Prostate gland (tissue), 2 donors: ENCODE measurements at regions not wholly inside any gene's neighbourhood (a gene's known extent, or its start where the extent isn't known, plus 50 kb on each side); places are given as distances from the start of the nearest gene placed in this dataset.

Experiments used
- DNase-seq: peaks from one replicate; pipeline ENCODE4 v3.0.0-alpha.2; 2019; ENCODE audit warnings: low spot score
- H3K27ac ChIP-seq, 2 donors: fragments of 200-600 bp; sonication (generic); 2 replicates each; pipeline ENCODE4 v1.5.1; 2017 to 2019
- H3K27me3 ChIP-seq: fragments of 200-600 bp; sonication (generic); replicated peaks from 2 replicates; pipeline ENCODE4 v1.5.1; 2019; ENCODE audit not compliant: insufficient read depth
- H3K36me3 ChIP-seq, 2 donors: fragments of 200-600 bp; sonication (generic); 1 replicate in 1 of 2; 2 replicates in 1 of 2; pipeline versions ENCODE4 v1.5.1 to v1.8.1; 2017 to 2019
- H3K4me1 ChIP-seq: fragments of 200-600 bp; sonication (generic); replicated peaks from 2 replicates; pipeline ENCODE4 v1.5.1; 2019
- H3K4me3 ChIP-seq, 2 donors: fragments of 200-600 bp; sonication (generic); 2 replicates each; pipeline ENCODE4 v1.5.1; 2017 to 2019
- H3K9me3 ChIP-seq: fragments of 200-600 bp; sonication (generic); 2 replicates; pipeline ENCODE4 v1.5.1; 2017
- CTCF ChIP-seq, 4 experiments: fragments of 200-600 bp in 2 of 4; fragments of 450-650 bp in 2 of 4; sonication (generic) in 2 of 4; IDR thresholded peaks; 1 replicate in 3 of 4; 2 replicates in 1 of 4; pipeline ENCODE4 v1.5.1; 2016 to 2019; ENCODE audit warnings: antibody characterized with exemption in 4 of 4, mild to moderate bottlenecking in 2 of 4, moderate library complexity in 2 of 4
- POLR2A ChIP-seq: fragments of 450-650 bp; IDR thresholded peaks from one replicate; pipeline ENCODE4 v1.6.1; 2016; ENCODE audit warnings: antibody characterized with exemption, mild to moderate bottlenecking
- POLR2AphosphoS5 ChIP-seq: sonication (generic); formaldehyde crosslinking; IDR thresholded peaks from one replicate; pipeline ENCODE4 v1.6.1; 2017; ENCODE audit warnings: antibody characterized with exemption
- WGBS: methylation state at CpG from one replicate; pipeline ENCODE4 v1.1.5; 2018; 5-methylcytosine and 5-hydroxymethylcytosine counted together
- intact Hi-C: fragments of 100-400 bp; cut with DNase I; formaldehyde crosslinking; loops from one replicate; pipeline ENCODE4 v1.14.2; 2022

GRCh38 chr2:13052547-13052946 lies 335.8 kb downstream of the TRIB2 start:
- 34% methylated on average over 4 of the region's 4 CpGs for WGBS
- H3K27me3 ChIP-seq = no peaks in the 10 kb centered on the region
- no peaks in the 10 kb centered on the region for H3K9me3 ChIP-seq
- no peak for DNase-seq
- H3K4me3 ChIP-seq = no peak overlapping the region
- TF ChIP-seq POLR2AphosphoS5 = no peak
- TF ChIP-seq POLR2A = no peak
- TF ChIP-seq CTCF (IDR thresholded peaks at IDR 0.05) = no peak
- H3K27ac ChIP-seq = no peak overlapping the region
- intact Hi-C loops = no loop called here
- H3K36me3 ChIP-seq = no peaks in the 10 kb centered on the region
- no peaks in the 10 kb centered on the region for H3K4me1 ChIP-seq

- WGBS = 42% methylated on average over 3 of the region's 3 CpGs
- intact Hi-C loops = no loop called here
- Histone ChIP-seq H3K4me3 (no peak overlapping the region), H3K27me3 (no peaks in the 10 kb centered on the region), H3K9me3 (no peaks in the 10 kb centered on the region), H3K27ac (no peak overlapping the region), H3K36me3 (no peaks in the 10 kb centered on the region), H3K4me1 (no peaks in the 10 kb centered on the region)
- no peak for TF ChIP-seq POLR2AphosphoS5
- peak in 3 of 4 experiments; percentile 19 to 42 (median 35) for TF ChIP-seq CTCF (IDR thresholded peaks at IDR 0.05)
- no peak for DNase-seq
Observed at GRCh38 chr2:13056259-13056843, 339.6 kb downstream of the TRIB2 start.

- no peaks in the 10 kb centered on the region for H3K36me3 ChIP-seq
- H3K27ac ChIP-seq = no peak overlapping the region
- H3K4me1 ChIP-seq = no peaks in the 10 kb centered on the region
- H3K27me3 ChIP-seq = no peaks in the 10 kb centered on the region
- intact Hi-C loops = no loop called here
- H3K4me3 ChIP-seq = no peak overlapping the region
- DNase-seq = no peak
- no peaks in the 10 kb centered on the region for H3K9me3 ChIP-seq
- TF ChIP-seq POLR2AphosphoS5 (no peak), POLR2A (no peak), CTCF (IDR thresholded peaks at IDR 0.05) (no peak)
Observed at GRCh38 chr2:13057671-13058070, 340.9 kb downstream of the TRIB2 start.

DNA sequence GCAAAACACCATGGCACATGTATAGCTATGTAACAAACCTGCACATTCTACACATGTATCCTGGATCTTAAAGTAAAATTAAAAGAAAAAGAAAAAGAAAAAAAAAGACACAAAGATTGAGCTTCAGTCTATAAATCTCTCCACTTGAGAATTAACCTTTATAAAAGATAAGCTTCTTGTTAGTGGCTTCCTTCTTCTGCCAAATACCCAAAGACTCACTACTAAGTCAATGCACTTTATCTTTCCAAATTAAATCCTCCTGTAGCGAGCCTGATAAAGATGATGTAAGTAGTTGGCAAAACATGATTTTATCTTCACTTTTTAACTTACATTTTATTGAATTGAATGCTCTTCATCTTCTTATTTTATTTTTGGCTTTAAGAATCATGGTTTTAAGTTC lies 349.9 kb downstream of the TRIB2 start:
- Histone ChIP-seq H3K27me3 (no peaks in the 10 kb centered on the region), H3K9me3 (no peaks in the 10 kb centered on the region), H3K4me1 (no peaks in the 10 kb centered on the region), H3K36me3 (no peaks in the 10 kb centered on the region), H3K27ac (no peak overlapping the region), H3K4me3 (no peak overlapping the region)
- WGBS = 33% methylated on average over 1 of the region's 1 CpG
- no peak for TF ChIP-seq POLR2A
- no peak for TF ChIP-seq POLR2AphosphoS5
- no peak for TF ChIP-seq CTCF (IDR thresholded peaks at IDR 0.05)
- intact Hi-C loops = no loop called here
- DNase-seq = no peak

GRCh38 chr2:13067508-13067907 lies 350.8 kb downstream of the TRIB2 start:
- intact Hi-C loops = no loop called here

More at GRCh38 chr2:13067508-13067907, 350.8 kb downstream of the TRIB2 start:
- Histone ChIP-seq H3K4me1 (no peaks in the 10 kb centered on the region), H3K27ac (no peak overlapping the region), H3K36me3 (no peaks in the 10 kb centered on the region), H3K9me3 (no peaks in the 10 kb centered on the region), H3K27me3 (no peaks in the 10 kb centered on the region), H3K4me3 (no peak overlapping the region)
- WGBS = 96% methylated on average over 2 of the region's 2 CpGs
- TF ChIP-seq POLR2A = no peak
- TF ChIP-seq POLR2AphosphoS5 = no peak
- TF ChIP-seq CTCF (IDR thresholded peaks at IDR 0.05) = no peak
- DNase-seq = no peak
